GM12878 (cell line): ENCODE measurements at regions not wholly inside any gene's neighbourhood (a gene's known extent, or its start where the extent isn't known, plus 50 kb on each side); places are given as distances from the start of the nearest gene placed in this dataset.

ENCODE experiments used
- ATAC-seq: fragments of 200-7000 bp; cut with Tn5 transposase; 3 replicates; pipeline ENCODE4 v1.9.1; 2020; ENCODE audit warnings: mild to moderate bottlenecking, moderate library complexity
- BruUV-seq: library from RNA; stranded (reverse); fragments of 400-500 nt; replicated peaks from 2 replicates; lab custom pipeline; 2021; lab: Mats Ljungman, UMichigan
- CTCF ChIA-PET: fragments of 300-600 bp; sonication (Branson Sonifier 250); formaldehyde crosslinking; extraction: SDS; loops from one replicate; lab custom pipeline; 2021; ENCODE audit warnings: inconsistent platforms; lab: Yijun Ruan, JAX
- POLR2A ChIA-PET: fragments of 350-600 bp; formaldehyde crosslinking; extraction: SDS; loops from one replicate; lab custom pipeline; 2021; ENCODE audit warnings: inconsistent platforms; lab: Charles Lee
- RAD21 ChIA-PET: fragments of 300-600 bp; sonication (Branson Sonifier 250); formaldehyde crosslinking; loops from one replicate; lab custom pipeline; 2023; ENCODE audit warnings: antibody characterized with exemption; ENCODE audit not compliant: unreplicated experiment; lab: Charles Lee
- SMC1A ChIA-PET: fragments of 300-600 bp; sonication (Branson Sonifier 250); formaldehyde crosslinking; loops from one replicate; lab custom pipeline; 2023; ENCODE audit not compliant: unreplicated experiment, uncharacterized antibody; lab: Charles Lee
- DNase-seq: peaks from one replicate; pipeline ENCODE4 v3.0.0-alpha.2; 2011; ENCODE audit warnings: low read depth, low spot score
- FAIRE-seq: peaks from 3 replicates; lab custom pipeline; 2011; peaks lifted over from hg19 to GRCh38; lab: Jason Lieb, UNC
- H2AFZ ChIP-seq: 2 replicates; pipeline ENCODE4 v1.6.0; 2011; ENCODE audit warnings: low read depth, low read length, control low read depth; ENCODE audit not compliant: control insufficient read depth
- H3K27ac ChIP-seq: 2 replicates; pipeline ENCODE4 v1.5.1; 2011; ENCODE audit warnings: control low read depth; ENCODE audit not compliant: control insufficient read depth, insufficient read depth
- H3K27me3 ChIP-seq, 2 experiments: replicated peaks in 1 of 2; 2 replicates each; pipeline versions ENCODE4 v1.6.0 to v1.6.1; 2011; ENCODE audit warnings: low read length in 1 of 2; ENCODE audit not compliant: control insufficient read depth in 2 of 2, insufficient read depth in 2 of 2
- H3K36me3 ChIP-seq, 2 experiments: 2 replicates each; pipeline ENCODE4 v1.5.1; 2011; ENCODE audit warnings: low read length in 1 of 2; ENCODE audit not compliant: control insufficient read depth in 2 of 2, insufficient read depth in 2 of 2
- H3K4me1 ChIP-seq: 2 replicates; pipeline ENCODE4 v1.6.1; 2011; ENCODE audit warnings: mild to moderate bottlenecking, low read length, moderate library complexity, mixed read lengths; ENCODE audit not compliant: control insufficient read depth, insufficient read depth
- H3K4me2 ChIP-seq: 2 replicates; pipeline ENCODE4 v1.6.0; 2011; ENCODE audit warnings: control low read depth; ENCODE audit not compliant: control insufficient read depth, insufficient read depth
- H3K4me3 ChIP-seq: fragments of 200-600 bp; sonication (generic); 2 replicates; pipeline ENCODE4 v1.5.1; 2016
- H3K79me2 ChIP-seq: 2 replicates; pipeline ENCODE4 v1.6.0; 2011; ENCODE audit warnings: low read length; ENCODE audit not compliant: control insufficient read depth, insufficient read depth
- H3K9ac ChIP-seq: 2 replicates; pipeline ENCODE4 v1.8.0; 2011; ENCODE audit warnings: low read length, control low read depth, mixed read lengths; ENCODE audit not compliant: control insufficient read depth, insufficient read depth
- H3K9me3 ChIP-seq: replicated peaks from 3 replicates; pipeline ENCODE4 v1.5.1; 2011; ENCODE audit warnings: mild to moderate bottlenecking, low read length; ENCODE audit not compliant: control insufficient read depth, insufficient read depth
- H4K20me1 ChIP-seq: 2 replicates; pipeline ENCODE4 v1.6.0; 2011; ENCODE audit not compliant: control insufficient read depth, insufficient read depth
- BCL3 ChIP-seq: IDR thresholded peaks from 2 replicates; pipeline ENCODE4 v1.6.1; 2011; ENCODE audit warnings: borderline replicate concordance, low read depth, mild to moderate bottlenecking, moderate library complexity, low read length; ENCODE audit not compliant: insufficient read depth, poor library complexity, severe bottlenecking
- ELK1 ChIP-seq: IDR thresholded peaks from 2 replicates; pipeline ENCODE4 v1.6.1; 2012; ENCODE audit warnings: low read depth, low read length, improper control_type of control experiment
- GABPA ChIP-seq: IDR thresholded peaks from 2 replicates; pipeline ENCODE4 v1.6.1; 2014; ENCODE audit warnings: antibody characterized with exemption, low read depth, mild to moderate bottlenecking, inconsistent platforms
- HDGF ChIP-seq: fragments of 450-650 bp; IDR thresholded peaks from 2 replicates; pipeline ENCODE4 v1.6.1; 2016; ENCODE audit warnings: antibody characterized with exemption
- HSF1 ChIP-seq: fragments of 150-350 bp; IDR thresholded peaks from 2 replicates; pipeline ENCODE4 v1.6.1; 2014; ENCODE audit warnings: mild to moderate bottlenecking, low read depth, low read length
- MTA2 ChIP-seq: fragments of 450-650 bp; IDR thresholded peaks from 2 replicates; pipeline ENCODE4 v1.6.1; 2016; ENCODE audit warnings: low read depth, mild to moderate bottlenecking, moderate library complexity
- MXI1 ChIP-seq: fragments of 150-350 bp; IDR thresholded peaks from 2 replicates; pipeline ENCODE4 v1.6.1; 2011; ENCODE audit warnings: low read depth, mild to moderate bottlenecking, inconsistent platforms, low read length, improper control_type of control experiment
- POU2F2 ChIP-seq: IDR thresholded peaks from 3 replicates; pipeline ENCODE4 v1.6.1; 2011; ENCODE audit warnings: low read depth, mild to moderate bottlenecking, low read length, borderline replicate concordance
- RAD51 ChIP-seq: fragments of 450-650 bp; IDR thresholded peaks from 2 replicates; pipeline ENCODE4 v1.6.1; 2016; ENCODE audit warnings: moderate library complexity, mild to moderate bottlenecking, inconsistent platforms
- RCOR1 ChIP-seq: conservative IDR thresholded peaks from 2 replicates; pipeline ENCODE4 v1.6.1; 2012; ENCODE audit warnings: low read depth, low read length, improper control_type of control experiment
- RFX5 ChIP-seq: IDR thresholded peaks from 2 replicates; pipeline ENCODE4 v1.6.1; 2011; ENCODE audit warnings: low read depth, low read length, improper control_type of control experiment
- SRF ChIP-seq, 2 experiments: IDR thresholded peaks; 2 replicates each; pipeline ENCODE4 v1.6.1; 2011; ENCODE audit warnings: low read depth in 2 of 2, low read length in 2 of 2, mild to moderate bottlenecking in 1 of 2, moderate library complexity in 1 of 2
- STAT1 ChIP-seq: fragments of 450-650 bp; conservative IDR thresholded peaks from 2 replicates; pipeline ENCODE4 v1.6.1; 2014; ENCODE audit warnings: antibody characterized with exemption, mild to moderate bottlenecking
- SUPT20H ChIP-seq: IDR thresholded peaks from 2 replicates; pipeline ENCODE4 v1.6.1; 2011; ENCODE audit warnings: low read depth, mild to moderate bottlenecking, low read length, moderate library complexity, borderline replicate concordance; ENCODE audit not compliant: control insufficient read depth
- TARDBP ChIP-seq: IDR thresholded peaks from 2 replicates; pipeline ENCODE4 v1.6.1; 2016; ENCODE audit warnings: borderline replicate concordance
- TBL1XR1 ChIP-seq: IDR thresholded peaks from 2 replicates; pipeline ENCODE4 v1.6.1; 2012; ENCODE audit warnings: low read depth, low read length, improper control_type of control experiment
- TCF7 ChIP-seq: IDR thresholded peaks from 2 replicates; pipeline ENCODE4 v1.6.1; 2014; ENCODE audit warnings: antibody characterized with exemption, borderline replicate concordance
- ZBED1 ChIP-seq: IDR thresholded peaks from 2 replicates; pipeline ENCODE4 v1.6.1; 2016; ENCODE audit warnings: borderline replicate concordance
- WGBS: methylation state at CpG from one replicate; pipeline ENCODE4 v1.1.6; 2016; ENCODE audit warnings: low lambda C conversion rate; ENCODE audit not compliant: insufficient replicate concordance, insufficient coverage; ENCODE audit errors: missing lambda C conversion rate; 5-methylcytosine and 5-hydroxymethylcytosine counted together
- in situ Hi-C: fragments of 300-500 bp; cut with MboI; formaldehyde crosslinking; loops from 9 replicates; pipeline ENCODE4 v1.14.3; 2018; ENCODE audit warnings: mixed read lengths
- intact Hi-C: fragments of 100-400 bp; cut with micrococcal nuclease; formaldehyde crosslinking; loops from one replicate; pipeline ENCODE4 v1.14.2; 2022; ENCODE audit not compliant: unreplicated experiment
- TF ChIP-seq, protein P1 (sequence below): fragments of 450-650 bp; IDR thresholded peaks from 2 replicates; pipeline ENCODE4 v1.6.1; 2017; ENCODE audit warnings: mild to moderate bottlenecking

GRCh38 chr13:99044764-99045163 lies 66.9 kb upstream of the DOCK9 start (continued):
- TF ChIP-seq SRF (IDR thresholded peaks at IDR 0.05; ENCODE audit: low read depth in 2 of 2, low read length in 2 of 2) (no peak), STAT1 (no peak), RFX5 (no peak), HDGF (no peak), TARDBP (no peak), HSF1 (no peak), ZBED1 (no peak), RAD51 (no peak), TCF7 (no peak)

- SMC1A ChIA-PET: no interaction called here
- in situ Hi-C loops: no loop called here
- Histone ChIP-seq H3K4me2 (no peak overlapping the region), H3K27ac (no peak overlapping the region)
- POLR2A ChIA-PET: no interaction called here
- TF ChIP-seq, protein P1, sequence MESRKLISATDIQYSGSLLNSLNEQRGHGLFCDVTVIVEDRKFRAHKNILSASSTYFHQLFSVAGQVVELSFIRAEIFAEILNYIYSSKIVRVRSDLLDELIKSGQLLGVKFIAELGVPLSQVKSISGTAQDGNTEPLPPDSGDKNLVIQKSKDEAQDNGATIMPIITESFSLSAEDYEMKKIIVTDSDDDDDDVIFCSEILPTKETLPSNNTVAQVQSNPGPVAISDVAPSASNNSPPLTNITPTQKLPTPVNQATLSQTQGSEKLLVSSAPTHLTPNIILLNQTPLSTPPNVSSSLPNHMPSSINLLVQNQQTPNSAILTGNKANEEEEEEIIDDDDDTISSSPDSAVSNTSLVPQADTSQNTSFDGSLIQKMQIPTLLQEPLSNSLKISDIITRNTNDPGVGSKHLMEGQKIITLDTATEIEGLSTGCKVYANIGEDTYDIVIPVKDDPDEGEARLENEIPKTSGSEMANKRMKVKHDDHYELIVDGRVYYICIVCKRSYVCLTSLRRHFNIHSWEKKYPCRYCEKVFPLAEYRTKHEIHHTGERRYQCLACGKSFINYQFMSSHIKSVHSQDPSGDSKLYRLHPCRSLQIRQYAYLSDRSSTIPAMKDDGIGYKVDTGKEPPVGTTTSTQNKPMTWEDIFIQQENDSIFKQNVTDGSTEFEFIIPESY: no peak
- TF ChIP-seq TBL1XR1: no peak
- no peak for TF ChIP-seq SUPT20H
- no peak for TF ChIP-seq ELK1
- TF ChIP-seq STAT1: no peak
- no peak for TF ChIP-seq RCOR1
- TF ChIP-seq GABPA: no peak
- no peak for TF ChIP-seq BCL3
- TF ChIP-seq MTA2: no peak
- no peak for TF ChIP-seq MXI1
- TF ChIP-seq POU2F2: no peak
- TF ChIP-seq, all 136 proteins: peak for 0
- CTCF ChIA-PET: interaction anchor here (1.0 kb wide), 1 partner anchor 159 kb away, joined by 3 read pairs; no protein-coding TSS in a partner anchor
- Histone ChIP-seq H3K9me3 (no peaks in the 10 kb centered on the region), H2AFZ (no peak overlapping the region), H3K36me3 (no peaks in the 10 kb centered on the region), H3K4me3 (no peak overlapping the region), H3K4me1 (peaks cover 14% of the 10 kb centered on the region), H3K9ac (no peak overlapping the region), H3K79me2 (no peaks in the 10 kb centered on the region), H4K20me1 (no peaks in the 10 kb centered on the region), H3K27me3 (no peaks in the 10 kb centered on the region)
- BruUV-seq: no TSS peak
- ATAC-seq (no peak), FAIRE-seq (no peak), DNase-seq (no peak)
- RAD21 ChIA-PET: interaction anchor here (0.6 kb wide), 1 partner anchor 37 kb away, joined by 3 read pairs; no protein-coding TSS in a partner anchor
- 5% methylated on average over 1 of the region's 1 CpG for WGBS
- intact Hi-C loops: no loop called here
These were observed 67.5 kb upstream of the DOCK9 start for GRCh38 chr13:99045396-99045795.
